RWPE1 (cell line): ENCODE measurements at regions not wholly inside any gene's neighbourhood (a gene's known extent, or its start where the extent isn't known, plus 50 kb on each side); places are given as distances from the start of the nearest gene placed in this dataset.

Experiments used
- CTCF ChIA-PET: fragments of 350-600 bp; sonication (Branson Sonifier 250); formaldehyde crosslinking; extraction: SDS; loops from one replicate; lab custom pipeline; 2021; lab: Yijun Ruan, JAX
- POLR2A ChIA-PET: fragments of 400-600 bp; formaldehyde crosslinking; extraction: SDS; loops from one replicate; lab custom pipeline; 2020; ENCODE audit warnings: antibody characterized with exemption; ENCODE audit not compliant: low non-redundant PET; lab: Yijun Ruan, JAX
- DNase-seq: peaks from one replicate; pipeline ENCODE4 v3.0.0; 2012; ENCODE audit warnings: low spot score
- H3K27ac ChIP-seq: fragments of 450-650 bp; 2 replicates; pipeline ENCODE4 v1.5.1; 2017
- TF ChIP-seq, protein P1 (sequence below): fragments of 450-650 bp; conservative IDR thresholded peaks from 2 replicates; pipeline ENCODE4 v1.5.1; 2017; ENCODE audit warnings: low read depth, mild to moderate bottlenecking

DNA sequence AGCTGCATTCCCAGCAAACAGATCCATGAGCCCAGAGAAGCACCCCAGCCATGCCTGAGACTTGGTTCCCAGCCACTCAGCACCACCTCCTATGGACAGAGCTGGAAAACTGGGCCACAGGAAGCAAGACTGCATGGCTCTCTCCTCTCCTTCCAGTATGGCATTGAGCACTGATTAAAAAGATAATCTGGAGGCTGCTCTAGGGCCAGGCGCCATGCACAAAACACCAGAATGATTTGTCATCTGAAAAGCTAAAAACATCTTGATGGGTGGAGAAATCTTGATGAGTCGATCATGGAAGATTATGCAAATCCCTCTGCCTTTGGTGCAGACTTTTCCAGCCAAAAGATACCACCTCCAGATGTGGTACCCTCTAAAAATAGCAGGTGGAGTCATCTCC, 62.7 kb upstream of the MRPS22 start:
- TF ChIP-seq, protein P1, sequence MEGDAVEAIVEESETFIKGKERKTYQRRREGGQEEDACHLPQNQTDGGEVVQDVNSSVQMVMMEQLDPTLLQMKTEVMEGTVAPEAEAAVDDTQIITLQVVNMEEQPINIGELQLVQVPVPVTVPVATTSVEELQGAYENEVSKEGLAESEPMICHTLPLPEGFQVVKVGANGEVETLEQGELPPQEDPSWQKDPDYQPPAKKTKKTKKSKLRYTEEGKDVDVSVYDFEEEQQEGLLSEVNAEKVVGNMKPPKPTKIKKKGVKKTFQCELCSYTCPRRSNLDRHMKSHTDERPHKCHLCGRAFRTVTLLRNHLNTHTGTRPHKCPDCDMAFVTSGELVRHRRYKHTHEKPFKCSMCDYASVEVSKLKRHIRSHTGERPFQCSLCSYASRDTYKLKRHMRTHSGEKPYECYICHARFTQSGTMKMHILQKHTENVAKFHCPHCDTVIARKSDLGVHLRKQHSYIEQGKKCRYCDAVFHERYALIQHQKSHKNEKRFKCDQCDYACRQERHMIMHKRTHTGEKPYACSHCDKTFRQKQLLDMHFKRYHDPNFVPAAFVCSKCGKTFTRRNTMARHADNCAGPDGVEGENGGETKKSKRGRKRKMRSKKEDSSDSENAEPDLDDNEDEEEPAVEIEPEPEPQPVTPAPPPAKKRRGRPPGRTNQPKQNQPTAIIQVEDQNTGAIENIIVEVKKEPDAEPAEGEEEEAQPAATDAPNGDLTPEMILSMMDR: no peak
- H3K27ac ChIP-seq: no peak overlapping the region
- POLR2A ChIA-PET: no interaction called here
- CTCF ChIA-PET: interaction anchor here (0.7 kb wide), 1 partner anchor 162 kb away, joined by 3 read pairs; no protein-coding TSS in a partner anchor
- no peak for DNase-seq

DNA sequence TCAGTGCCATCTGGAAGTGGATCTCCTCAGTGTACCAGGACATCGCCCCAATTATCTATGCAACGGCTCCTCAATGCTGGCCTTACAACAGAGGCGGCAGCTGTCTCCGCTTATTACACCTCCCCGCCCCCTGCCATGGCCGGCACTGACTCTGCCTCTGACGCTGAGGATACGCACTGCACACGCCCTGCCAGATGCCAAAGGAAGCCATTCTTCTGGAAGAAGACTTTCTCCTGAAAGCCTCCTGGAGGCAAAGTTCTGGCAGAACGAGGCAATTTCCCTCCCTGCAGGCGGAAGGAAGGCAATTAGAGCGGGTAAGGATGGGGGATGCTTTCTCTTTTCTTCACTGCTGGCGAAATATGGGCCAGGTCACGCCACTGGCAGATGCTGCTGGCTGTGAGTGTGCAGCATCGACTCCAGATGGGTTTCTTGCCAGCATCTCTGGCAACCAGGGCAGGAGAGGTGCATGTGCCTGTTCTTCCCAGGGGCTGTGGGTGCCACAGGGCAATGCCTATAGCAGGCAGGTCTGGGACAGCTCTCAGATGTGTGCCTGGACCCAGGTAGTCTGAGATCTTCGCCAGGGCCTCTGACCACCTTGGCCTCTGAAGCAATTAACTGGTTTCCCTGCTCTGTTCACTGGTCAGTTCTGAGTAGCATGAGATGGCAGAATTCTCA, 62.2 kb upstream of the MRPS22 start:
- CTCF ChIA-PET: interaction anchor here (0.7 kb wide), 1 partner anchor 162 kb away, joined by 3 read pairs; no protein-coding TSS in a partner anchor
- DNase-seq: no peak
- POLR2A ChIA-PET: no interaction called here

DNA sequence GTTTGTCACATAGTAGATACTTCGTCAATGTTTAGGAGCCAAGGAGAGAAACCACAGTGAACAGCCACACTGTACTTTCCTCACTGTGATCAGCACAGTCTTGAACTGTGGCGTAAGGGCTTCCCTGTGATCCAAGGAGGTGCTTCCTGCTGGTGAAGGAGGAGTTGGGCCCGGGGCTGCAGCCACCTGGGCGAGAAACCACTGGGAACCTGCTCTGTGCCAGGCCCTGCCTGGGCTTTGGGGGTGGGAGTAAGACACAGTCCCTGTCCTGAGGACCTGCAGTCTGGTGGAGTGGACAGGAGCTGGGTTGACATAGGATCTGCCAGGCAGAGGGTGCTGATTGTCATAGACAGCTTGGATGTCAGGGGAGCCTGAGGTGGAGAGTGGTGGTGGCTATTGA, 60.5 kb upstream of the MRPS22 start:
- ChIA-PET POLR2A (no interaction called here), CTCF (no interaction called here)
- TF ChIP-seq, protein P1: no peak
- H3K27ac ChIP-seq: no peak overlapping the region
- DNase-seq: no peak

More for the DNA sequence above, 62.2 kb upstream of the MRPS22 start:
- TF ChIP-seq, protein P1: no peak
- H3K27ac ChIP-seq: no peak overlapping the region

DNA sequence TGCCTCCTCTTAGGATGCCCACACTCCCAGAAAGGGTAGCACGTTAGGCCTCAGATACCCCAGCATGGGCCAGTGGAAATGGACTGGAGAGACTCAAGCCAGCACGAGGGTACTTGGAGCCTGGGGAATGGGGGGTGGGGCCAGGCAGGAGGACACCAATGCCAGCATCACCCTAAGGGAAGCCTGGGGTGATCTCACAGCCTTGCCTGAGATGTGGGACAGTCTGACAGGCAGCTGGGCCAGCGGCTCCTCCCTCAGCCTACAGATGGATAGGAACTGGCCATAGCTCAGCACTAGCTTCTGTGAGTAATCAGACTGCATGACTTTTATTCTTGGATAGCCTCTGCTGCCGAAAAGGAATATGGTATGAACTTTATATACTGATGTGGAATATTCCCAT, 59.6 kb upstream of the MRPS22 start:
- ChIA-PET POLR2A (no interaction called here), CTCF (interaction anchor here (0.6 kb wide), 1 partner anchor 1497 kb away, joined by 4 read pairs; no protein-coding TSS in a partner anchor)
- TF ChIP-seq, protein P1: no peak
- no peak for DNase-seq
- H3K27ac ChIP-seq: no peak overlapping the region

DNA sequence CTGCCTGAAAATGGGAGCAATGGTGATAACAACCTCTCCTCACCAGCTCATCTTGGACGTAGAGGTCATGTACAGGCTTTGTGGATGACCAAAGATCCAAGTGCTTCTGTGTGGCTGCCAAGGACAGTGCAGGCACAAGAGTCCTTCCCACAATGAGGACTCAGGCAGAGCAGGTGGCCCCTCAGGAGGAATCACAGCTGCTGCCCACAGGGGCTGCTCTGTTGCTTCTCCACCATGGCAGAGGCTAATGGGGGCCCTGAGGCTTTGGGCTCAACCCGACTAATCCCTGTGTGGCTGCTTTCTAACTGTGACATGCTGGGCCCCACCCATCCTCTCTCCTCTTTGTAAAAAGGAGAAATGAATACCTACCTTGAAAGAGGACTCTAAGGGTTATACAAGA, 58.1 kb upstream of the MRPS22 start:
- no peak overlapping the region for H3K27ac ChIP-seq
- ChIA-PET CTCF (interaction anchor here (0.7 to 1.1 kb wide), 2 partner anchors 35 to 174 kb away, joined by 3 read pairs; no protein-coding TSS in a partner anchor), POLR2A (no interaction called here)
- no peak for DNase-seq
- TF ChIP-seq, protein P1: no peak

DNA sequence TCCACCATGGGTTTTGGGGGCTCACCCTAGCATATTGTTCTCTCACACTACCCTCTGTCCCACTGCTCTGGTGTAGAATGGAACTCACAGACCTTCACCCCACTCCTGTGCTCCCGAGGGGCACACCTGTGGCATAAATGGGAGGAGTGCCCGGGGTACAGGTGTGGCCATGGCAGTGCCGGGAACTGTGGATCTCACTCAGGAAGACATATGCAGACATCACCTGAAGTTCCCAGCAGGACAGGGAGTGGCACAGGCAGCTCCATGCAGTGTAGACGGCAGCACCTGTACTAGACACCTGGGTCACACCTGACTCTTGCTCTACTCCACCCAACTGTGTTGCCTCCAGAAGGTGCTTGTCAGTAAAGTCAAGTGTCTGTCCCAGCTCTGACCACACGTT, 57.6 kb upstream of the MRPS22 start:
- no peak for DNase-seq
- ChIA-PET POLR2A (no interaction called here), CTCF (no interaction called here)
- no peak overlapping the region for H3K27ac ChIP-seq
- TF ChIP-seq, protein P1: no peak
